ENCODE measurements at regions not wholly inside any gene's neighbourhood (a gene's known extent, or its start where the extent isn't known, plus 50 kb on each side); places are given as distances from the start of the nearest gene placed in this dataset.

- TF ChIP-seq EZH2 (IDR thresholded peaks at IDR 0.05; ENCODE audit: insufficient read depth, poor library complexity, severe bottlenecking) (no peak), EZH2phosphoT487 (IDR thresholded peaks at IDR 0.05; ENCODE audit: insufficient read depth, low read depth) (no peak)
Measured at GRCh38 chr1:239739919-239740318, 351.8 kb upstream of the FMN2 start.

Data from GM23248 (cell line).